Epithelial cell of proximal tubule (primary cell): ENCODE measurements at regions not wholly inside any gene's neighbourhood (a gene's known extent, or its start where the extent isn't known, plus 50 kb on each side); places are given as distances from the start of the nearest gene placed in this dataset.
A peak's percentile ranks its signal among the peaks of the same experiment; 100 is the strongest.

ENCODE experiments used
- DNase-seq: peaks from one replicate; pipeline ENCODE4 v3.0.0-alpha.2; 2011; ENCODE audit warnings: low read depth
- H3K4me3 ChIP-seq: 2 replicates; pipeline ENCODE4 v1.5.1; 2011; ENCODE audit warnings: low read depth, mild to moderate bottlenecking, low read length
- TF ChIP-seq, protein P1 (sequence below): conservative IDR thresholded peaks from 2 replicates; pipeline ENCODE4 v1.5.1; 2012; ENCODE audit warnings: low read depth, mild to moderate bottlenecking, low read length

DNA sequence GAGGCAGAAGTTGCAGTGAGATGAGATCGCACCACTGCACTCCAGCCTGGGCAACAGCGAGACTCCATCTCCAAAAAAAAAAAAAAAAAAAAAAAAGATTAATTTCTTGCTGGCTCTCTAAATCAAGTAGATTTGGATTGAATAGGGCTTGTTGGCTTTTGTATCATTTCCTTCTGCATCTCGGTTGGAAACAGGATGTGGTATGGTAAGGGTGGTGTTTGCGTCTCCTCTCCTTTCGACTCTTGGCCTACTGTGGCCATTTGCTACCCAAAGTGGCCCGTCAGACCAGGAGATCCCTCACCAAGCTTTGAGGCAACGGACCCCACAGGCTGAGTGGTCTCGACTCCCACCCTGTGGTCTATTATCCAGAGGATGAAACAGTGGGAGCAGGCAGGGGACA, 168.0 kb upstream of the IRX3 start:
- H3K4me3 ChIP-seq = no peak overlapping the region
- no peak for DNase-seq
- TF ChIP-seq, protein P1, sequence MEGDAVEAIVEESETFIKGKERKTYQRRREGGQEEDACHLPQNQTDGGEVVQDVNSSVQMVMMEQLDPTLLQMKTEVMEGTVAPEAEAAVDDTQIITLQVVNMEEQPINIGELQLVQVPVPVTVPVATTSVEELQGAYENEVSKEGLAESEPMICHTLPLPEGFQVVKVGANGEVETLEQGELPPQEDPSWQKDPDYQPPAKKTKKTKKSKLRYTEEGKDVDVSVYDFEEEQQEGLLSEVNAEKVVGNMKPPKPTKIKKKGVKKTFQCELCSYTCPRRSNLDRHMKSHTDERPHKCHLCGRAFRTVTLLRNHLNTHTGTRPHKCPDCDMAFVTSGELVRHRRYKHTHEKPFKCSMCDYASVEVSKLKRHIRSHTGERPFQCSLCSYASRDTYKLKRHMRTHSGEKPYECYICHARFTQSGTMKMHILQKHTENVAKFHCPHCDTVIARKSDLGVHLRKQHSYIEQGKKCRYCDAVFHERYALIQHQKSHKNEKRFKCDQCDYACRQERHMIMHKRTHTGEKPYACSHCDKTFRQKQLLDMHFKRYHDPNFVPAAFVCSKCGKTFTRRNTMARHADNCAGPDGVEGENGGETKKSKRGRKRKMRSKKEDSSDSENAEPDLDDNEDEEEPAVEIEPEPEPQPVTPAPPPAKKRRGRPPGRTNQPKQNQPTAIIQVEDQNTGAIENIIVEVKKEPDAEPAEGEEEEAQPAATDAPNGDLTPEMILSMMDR = no peak

DNA sequence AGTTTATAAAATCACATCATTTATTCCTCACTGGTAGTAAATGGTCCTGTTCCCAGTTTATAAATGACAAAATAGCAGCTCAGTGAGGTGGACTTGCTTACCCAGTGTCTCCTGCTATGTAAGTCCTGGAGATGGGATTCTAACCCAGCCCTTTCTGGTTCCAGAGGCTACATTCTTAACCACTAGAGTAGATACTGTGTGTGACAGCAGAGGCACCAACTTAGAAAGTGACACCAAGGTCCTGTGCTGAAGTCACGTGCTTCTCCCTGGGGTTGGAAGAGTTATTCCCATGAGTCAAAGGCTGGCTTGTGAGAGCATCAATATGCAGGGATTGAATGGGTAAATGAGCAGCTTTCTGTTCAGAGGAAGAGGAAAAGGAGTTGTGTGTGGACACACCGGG, 167.3 kb upstream of the IRX3 start:
- TF ChIP-seq, protein P1 = no peak
- DNase-seq = no peak
- H3K4me3 ChIP-seq = no peak overlapping the region

- TF ChIP-seq, protein P1 = no peak
- peak; percentile 63 for DNase-seq
- H3K4me3 ChIP-seq = no peak overlapping the region
Measured at GRCh38 chr16:54447576-54448440, 161.2 kb upstream of the IRX3 start.

DNA sequence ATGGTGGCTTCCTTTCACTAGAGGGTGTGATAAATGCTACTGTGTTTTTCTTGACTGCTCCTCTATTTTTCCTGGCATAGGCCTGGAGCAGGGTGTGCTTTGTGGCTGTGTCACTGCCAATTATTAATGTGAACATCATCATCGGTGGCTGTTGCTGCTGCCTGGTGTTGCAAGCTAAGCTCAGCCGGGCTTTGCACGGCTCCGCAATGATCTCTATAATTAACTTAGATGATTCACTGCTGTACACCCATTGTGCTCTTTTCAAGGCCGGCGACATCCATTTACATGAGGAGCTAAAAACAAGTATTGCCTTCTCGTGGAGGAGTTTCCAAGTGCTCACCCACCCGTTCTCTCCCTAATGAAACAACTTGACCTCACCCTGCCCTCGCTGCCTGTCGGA, 160.1 kb upstream of the IRX3 start:
- no peak overlapping the region for H3K4me3 ChIP-seq
- TF ChIP-seq, protein P1 = no peak
- peak; percentile 94 for DNase-seq

- no peak for DNase-seq
- TF ChIP-seq, protein P1 = no peak
- H3K4me3 ChIP-seq = no peak overlapping the region
Measured at GRCh38 chr16:54444851-54445458, 158.4 kb upstream of the IRX3 start.

DNA sequence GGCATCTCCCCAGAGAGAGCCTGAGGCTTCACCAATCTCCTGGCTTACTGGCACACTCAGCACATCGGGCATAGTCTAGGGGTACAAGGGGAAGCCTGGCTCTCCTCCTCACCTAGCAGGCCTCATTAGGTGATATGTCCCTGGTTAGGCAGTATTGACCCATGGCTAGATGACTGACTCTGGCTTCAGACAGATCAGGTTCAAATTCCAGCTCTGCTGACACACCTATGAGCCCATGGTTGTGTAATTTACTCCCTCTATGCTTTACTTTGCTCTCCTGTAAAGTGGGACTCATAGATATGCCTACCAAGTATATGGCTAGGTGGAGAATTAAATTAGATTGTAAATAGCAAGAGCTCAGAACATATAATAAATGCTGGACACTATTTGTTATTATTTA, 157.3 kb upstream of the IRX3 start:
- no peak overlapping the region for H3K4me3 ChIP-seq
- DNase-seq = no peak
- TF ChIP-seq, protein P1 = no peak
